ENCODE measurements at regions not wholly inside any gene's neighbourhood (a gene's known extent, or its start where the extent isn't known, plus 50 kb on each side); places are given as distances from the start of the nearest gene placed in this dataset.

GRCh38 chr11:134913391-134913790 lies 501.3 kb upstream of the B3GAT1 start:
- Histone ChIP-seq H3K36me3 (ENCODE audit: control insufficient read depth, insufficient read depth, low read length) (no peaks in the 10 kb centered on the region), H3K4me3 (replicated peaks in 1 of 4; ENCODE audit: control extremely low read depth in 1 of 4, insufficient read depth in 1 of 4, low read depth in 3 of 4, low read length in 4 of 4) (no peak overlapping the region), H3K4me1 (ENCODE audit: control insufficient read depth, extremely low read depth, insufficient read depth, low read length) (no peaks in the 10 kb centered on the region), H3K27me3 (ENCODE audit: control insufficient read depth, insufficient read depth, low read length) (no peaks in the 10 kb centered on the region), H3K4me2 (ENCODE audit: extremely low read depth, insufficient read depth, low read length) (no peak overlapping the region), H4K20me1 (ENCODE audit: control insufficient read depth, extremely low read depth, insufficient read depth, low read length) (no peaks in the 10 kb centered on the region), H2AFZ (ENCODE audit: low read length) (no peak overlapping the region), H3K79me2 (ENCODE audit: control insufficient read depth, insufficient read depth, low read length) (no peaks in the 10 kb centered on the region), H3K27ac (ENCODE audit: insufficient read depth, low read length) (no peak overlapping the region), H3K9ac (ENCODE audit: insufficient read depth, low read length) (no peak overlapping the region), H3K9me3 (ENCODE audit: control insufficient read depth, insufficient read depth, low read depth, low read length) (no peaks in the 10 kb centered on the region)
- DNase-seq (ENCODE audit: low read depth in 2 of 2), result no peak
- TF ChIP-seq EZH2 (IDR thresholded peaks at IDR 0.05; ENCODE audit: low read length, missing control alignments) (no peak), CTCF (conservative IDR thresholded peaks at IDR 0.05 in 1 of 2, IDR thresholded peaks at IDR 0.05 in 1 of 2; ENCODE audit: low read depth in 1 of 2, low read length in 2 of 2) (no peak)

GRCh38 chr11:134911514-134912180 lies 499.6 kb upstream of the B3GAT1 start:
- Histone ChIP-seq H3K9me3 (ENCODE audit: control insufficient read depth, insufficient read depth, low read depth, low read length) (no peaks in the 10 kb centered on the region), H4K20me1 (ENCODE audit: control insufficient read depth, extremely low read depth, insufficient read depth, low read length) (no peaks in the 10 kb centered on the region), H3K4me1 (ENCODE audit: control insufficient read depth, extremely low read depth, insufficient read depth, low read length) (no peaks in the 10 kb centered on the region)

GRCh38 chr11:134908583-134908982 lies 496.5 kb upstream of the B3GAT1 start:
- no peak overlapping the region for H3K4me3 ChIP-seq (replicated peaks in 1 of 4; ENCODE audit: control extremely low read depth in 1 of 4, insufficient read depth in 1 of 4, low read depth in 3 of 4, low read length in 4 of 4)
- TF ChIP-seq EZH2 (IDR thresholded peaks at IDR 0.05; ENCODE audit: low read length, missing control alignments), result no peak
- TF ChIP-seq CTCF (conservative IDR thresholded peaks at IDR 0.05 in 1 of 2, IDR thresholded peaks at IDR 0.05 in 1 of 2; ENCODE audit: low read depth in 1 of 2, low read length in 2 of 2), result no peak
- H3K27me3 ChIP-seq (ENCODE audit: control insufficient read depth, insufficient read depth, low read length), result no peaks in the 10 kb centered on the region
- H3K4me2 ChIP-seq (ENCODE audit: extremely low read depth, insufficient read depth, low read length), result no peak overlapping the region
- no peak overlapping the region for H3K9ac ChIP-seq (ENCODE audit: insufficient read depth, low read length)
- H4K20me1 ChIP-seq (ENCODE audit: control insufficient read depth, extremely low read depth, insufficient read depth, low read length), result no peaks in the 10 kb centered on the region
- DNase-seq (ENCODE audit: low read depth in 2 of 2), result no peak
- H3K36me3 ChIP-seq (ENCODE audit: control insufficient read depth, insufficient read depth, low read length), result no peaks in the 10 kb centered on the region
- no peaks in the 10 kb centered on the region for H3K9me3 ChIP-seq (ENCODE audit: control insufficient read depth, insufficient read depth, low read depth, low read length)
- no peaks in the 10 kb centered on the region for H3K4me1 ChIP-seq (ENCODE audit: control insufficient read depth, extremely low read depth, insufficient read depth, low read length)
- no peak overlapping the region for H2AFZ ChIP-seq (ENCODE audit: low read length)
- H3K79me2 ChIP-seq (ENCODE audit: control insufficient read depth, insufficient read depth, low read length), result no peaks in the 10 kb centered on the region
- no peak overlapping the region for H3K27ac ChIP-seq (ENCODE audit: insufficient read depth, low read length)

More at GRCh38 chr11:134911514-134912180, 499.6 kb upstream of the B3GAT1 start:
- Histone ChIP-seq H3K27me3 (ENCODE audit: control insufficient read depth, insufficient read depth, low read length) (no peaks in the 10 kb centered on the region), H3K27ac (ENCODE audit: insufficient read depth, low read length) (no peak overlapping the region), H3K9ac (ENCODE audit: insufficient read depth, low read length) (no peak overlapping the region), H3K36me3 (ENCODE audit: control insufficient read depth, insufficient read depth, low read length) (no peaks in the 10 kb centered on the region), H3K79me2 (ENCODE audit: control insufficient read depth, insufficient read depth, low read length) (no peaks in the 10 kb centered on the region), H3K4me3 (replicated peaks in 1 of 4; ENCODE audit: control extremely low read depth in 1 of 4, insufficient read depth in 1 of 4, low read depth in 3 of 4, low read length in 4 of 4) (no peak overlapping the region), H2AFZ (ENCODE audit: low read length) (no peak overlapping the region), H3K4me2 (ENCODE audit: extremely low read depth, insufficient read depth, low read length) (no peak overlapping the region)
- TF ChIP-seq EZH2 (IDR thresholded peaks at IDR 0.05; ENCODE audit: low read length, missing control alignments) (no peak), CTCF (conservative IDR thresholded peaks at IDR 0.05 in 1 of 2, IDR thresholded peaks at IDR 0.05 in 1 of 2; ENCODE audit: low read depth in 1 of 2, low read length in 2 of 2) (no peak)
- DNase-seq (ENCODE audit: low read depth in 2 of 2), result no peak
